COLO668 (cell line): ENCODE measurements at regions not wholly inside any gene's neighbourhood (a gene's known extent, or its start where the extent isn't known, plus 50 kb on each side); places are given as distances from the start of the nearest gene placed in this dataset.

Source experiments
- DNase-seq: peaks from one replicate; lab custom pipeline; 2025; ENCODE audit not compliant: unreplicated experiment; lab: John Stamatoyannopoulos, UW

DNA sequence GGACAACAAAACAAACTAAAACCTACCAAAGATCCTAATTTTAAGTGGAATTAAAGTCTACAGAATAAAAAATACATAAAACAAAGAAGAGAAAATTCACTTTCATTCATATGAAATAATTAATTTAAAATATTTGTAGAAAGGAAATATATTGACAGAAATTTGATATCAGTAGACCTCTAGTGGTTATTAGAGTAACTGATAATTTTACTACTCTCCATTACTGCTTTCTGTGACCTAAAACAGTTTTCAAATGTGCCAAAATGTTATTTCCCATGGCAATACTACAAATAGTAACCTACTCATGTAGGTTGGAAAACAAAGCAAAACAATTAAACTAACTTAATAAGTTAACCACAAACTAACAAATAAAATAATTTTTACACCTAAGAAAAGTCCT is 147.1 kb downstream of the NOL4 start:
- DNase-seq, result no peak

DNA sequence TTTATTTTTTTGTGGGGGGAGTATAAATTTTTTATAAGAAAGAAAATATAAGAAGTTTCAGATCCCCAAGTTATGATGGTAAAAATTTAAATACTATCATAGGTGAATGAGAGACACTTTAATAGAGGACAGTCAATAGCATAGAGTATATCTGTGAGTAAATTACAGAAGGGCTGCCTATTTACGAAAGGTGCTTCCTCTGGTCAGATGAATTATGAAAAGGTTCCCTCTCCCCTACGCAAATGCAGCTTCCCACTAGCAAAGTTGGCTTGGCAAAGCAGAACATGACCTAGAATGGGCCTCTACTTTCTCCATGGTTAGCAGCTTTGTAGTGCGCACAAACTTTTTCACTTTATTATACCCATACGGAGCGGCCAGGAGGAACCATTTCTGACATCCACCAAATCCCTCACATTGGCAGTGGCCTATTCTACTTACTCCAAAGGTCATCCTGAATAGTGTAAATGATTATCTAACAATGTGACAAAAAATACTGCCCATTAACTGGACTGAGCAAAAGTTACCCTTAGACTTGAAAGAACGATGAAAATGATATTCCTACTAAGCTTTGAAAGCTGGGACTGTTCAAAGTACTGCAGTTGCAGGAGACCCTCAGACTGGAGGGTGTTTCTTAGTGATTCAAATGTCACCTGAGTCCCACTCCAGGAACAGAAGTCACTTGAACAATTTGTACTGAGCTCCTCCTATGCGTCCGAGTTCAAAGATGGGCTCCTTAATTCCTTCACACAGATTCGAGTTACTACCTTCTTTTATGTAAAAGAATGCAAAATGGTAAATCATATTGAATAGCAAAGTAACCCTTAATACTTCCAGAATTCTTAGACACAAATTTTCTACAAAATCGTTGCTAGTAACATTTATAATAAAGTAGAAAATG is 148.5 kb downstream of the NOL4 start:
- no peak for DNase-seq

DNA sequence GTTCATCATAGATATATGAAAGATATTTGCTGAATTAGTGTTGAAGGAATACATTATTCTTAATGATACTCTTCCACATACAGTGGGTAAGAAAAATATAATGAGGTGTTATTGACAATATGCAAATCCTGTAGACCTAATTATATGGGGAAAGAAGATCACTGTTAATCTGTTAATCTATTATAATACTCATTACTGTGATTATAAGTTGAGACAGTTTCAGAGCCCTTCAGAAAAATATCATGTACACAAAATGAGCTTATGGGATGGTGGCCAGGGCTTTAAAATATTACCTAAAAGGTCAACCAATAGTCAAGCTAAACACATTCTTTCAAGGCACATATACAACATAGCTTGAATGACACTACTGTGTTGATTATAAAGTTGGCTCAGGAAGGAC is 163.5 kb downstream of the NOL4 start:
- no peak for DNase-seq

DNA sequence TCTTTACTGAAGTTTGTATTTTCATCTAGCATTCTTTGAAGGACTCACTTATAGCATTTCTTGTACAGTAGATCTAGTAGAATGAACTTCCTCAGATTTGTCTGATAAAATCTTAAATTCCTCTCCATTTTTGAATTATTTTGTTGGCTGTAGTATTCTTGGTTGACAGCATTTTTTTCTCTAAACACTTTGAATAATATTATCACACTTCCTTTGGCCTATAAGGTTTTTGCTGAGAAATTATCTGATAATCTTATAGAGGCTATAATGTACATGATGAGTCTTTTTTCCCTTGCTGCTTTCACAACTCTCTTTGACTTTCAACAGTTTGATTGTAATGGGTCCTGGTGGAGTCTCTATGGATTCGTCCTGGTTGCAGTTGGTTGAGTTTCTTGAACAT is 169.5 kb downstream of the NOL4 start:
- no peak for DNase-seq

DNA sequence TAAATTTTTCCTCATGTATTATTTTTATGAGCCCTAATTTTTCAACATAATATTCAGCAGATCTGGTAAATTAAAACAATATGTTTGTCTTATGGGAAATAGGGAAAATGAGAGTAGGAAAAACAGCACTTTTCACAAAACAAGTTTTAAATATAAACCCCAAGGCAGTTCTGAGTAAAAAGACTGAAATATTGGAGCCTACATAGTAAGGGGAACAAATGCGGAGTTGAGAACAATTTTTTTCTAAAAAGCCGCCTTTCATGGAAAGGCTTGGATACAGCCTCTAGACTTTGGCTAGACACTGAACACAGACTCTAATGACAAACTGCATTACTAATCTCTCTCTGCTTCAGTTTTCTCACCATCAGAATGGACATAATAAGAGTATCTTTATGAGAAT is 174.1 kb downstream of the NOL4 start:
- DNase-seq, result no peak

DNA sequence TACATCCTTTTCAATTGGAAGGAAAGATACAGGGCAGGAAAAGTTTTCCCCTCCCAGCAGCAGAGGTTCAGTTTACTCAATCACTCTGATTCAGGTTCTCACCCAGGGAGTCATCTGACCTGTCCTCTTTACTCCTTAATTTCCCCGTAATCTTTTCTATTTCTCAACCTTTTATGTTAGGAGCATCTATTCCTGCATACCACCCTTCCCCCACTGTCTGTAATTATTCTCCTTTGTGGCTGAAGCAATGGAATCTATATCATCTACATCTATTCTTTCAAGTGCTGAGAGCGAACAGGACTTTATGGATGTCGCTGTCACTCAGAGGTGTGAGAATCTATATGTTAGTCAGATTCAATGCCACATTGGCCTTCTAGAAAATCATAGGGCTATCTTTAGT is 175.2 kb downstream of the NOL4 start:
- no peak for DNase-seq

DNA sequence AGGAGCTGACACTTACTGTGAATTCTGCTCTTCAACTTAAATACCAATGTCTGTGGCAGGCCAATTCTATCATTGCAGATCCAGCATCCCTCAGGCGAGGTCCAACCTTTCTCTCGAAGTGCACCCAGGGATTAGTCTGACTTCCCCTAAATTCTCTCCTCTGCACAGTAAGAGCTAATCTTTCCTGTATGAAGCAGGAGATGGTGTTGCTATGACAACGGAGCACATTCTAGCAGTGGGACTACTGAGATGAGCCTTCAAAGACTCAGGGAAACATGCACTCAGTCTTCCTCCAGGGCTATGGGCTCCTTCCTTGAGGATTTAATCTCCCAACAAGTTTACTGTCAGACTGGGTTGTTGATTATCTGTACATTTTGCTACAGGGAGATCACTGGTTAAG is 176.3 kb downstream of the NOL4 start:
- no peak for DNase-seq

DNA sequence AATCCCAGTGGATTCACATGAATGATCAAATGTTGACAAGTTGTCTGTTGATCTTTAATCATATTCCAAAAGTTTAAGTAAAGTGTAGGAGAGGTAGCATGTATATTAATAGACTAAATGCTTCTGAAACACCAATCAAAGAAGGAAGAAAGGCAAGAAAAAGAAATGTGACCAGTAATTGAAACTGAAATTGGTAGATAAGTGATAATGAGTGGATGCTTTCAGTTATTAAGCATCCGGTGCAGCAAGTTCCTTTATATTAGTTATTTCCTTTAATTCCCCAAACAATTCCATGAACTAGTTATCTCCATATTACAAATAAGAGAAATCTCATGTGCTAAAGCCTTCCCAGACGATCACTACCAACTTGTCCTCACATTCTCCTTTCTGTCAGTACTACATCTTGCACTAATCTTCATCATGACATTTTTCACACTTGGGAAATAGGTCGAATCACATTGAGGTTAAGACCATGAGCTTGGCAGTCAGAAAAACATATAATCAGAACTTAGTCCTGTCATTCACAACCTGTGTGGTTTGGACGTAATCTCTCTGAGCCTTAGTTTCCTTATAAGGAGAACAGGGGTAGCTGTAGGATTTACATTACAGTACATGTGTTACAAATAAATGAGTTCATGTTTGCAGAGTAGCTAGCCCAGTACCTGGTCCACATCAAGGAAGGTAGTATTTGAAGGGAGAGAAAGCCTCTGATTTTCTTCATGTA is 182.1 kb downstream of the NOL4 start:
- no peak for DNase-seq

DNA sequence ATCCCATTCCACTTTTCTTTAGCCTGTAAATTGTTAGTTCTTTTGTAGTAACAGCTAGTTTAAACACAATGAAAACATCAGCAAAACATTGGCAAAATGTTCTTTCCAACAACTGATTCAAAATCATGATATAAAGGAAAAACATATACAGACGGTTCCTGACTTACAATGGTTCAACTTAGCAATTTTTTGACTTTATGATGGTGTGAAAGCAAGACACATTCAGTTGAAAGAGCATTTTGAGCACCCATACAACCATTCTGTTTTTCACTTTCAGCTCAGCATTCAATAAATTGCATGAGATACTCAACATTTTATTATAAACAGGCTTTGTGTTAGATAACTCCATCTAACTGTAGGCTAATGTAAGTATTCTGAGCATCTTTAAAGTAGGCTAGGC is 185.1 kb downstream of the NOL4 start:
- no peak for DNase-seq

DNA sequence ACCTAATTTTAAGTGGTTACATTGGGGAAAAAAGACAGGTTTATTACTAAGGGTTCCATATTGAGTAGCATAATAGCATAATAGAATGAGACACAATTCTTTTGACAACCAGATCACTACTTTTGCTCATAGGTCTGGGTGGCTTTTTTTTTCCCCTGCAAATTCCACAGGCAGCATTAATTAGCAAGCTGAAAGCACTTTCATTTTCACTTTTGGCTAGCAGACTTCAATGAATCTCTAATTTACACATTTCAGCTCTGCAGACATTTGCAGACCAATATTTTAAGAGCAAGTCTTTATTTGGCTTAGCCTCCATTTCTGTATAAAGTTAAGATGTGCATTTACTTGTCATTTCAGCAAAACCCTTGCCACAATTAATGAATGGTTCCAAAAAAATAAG is 185.5 kb downstream of the NOL4 start:
- DNase-seq, result no peak

DNA sequence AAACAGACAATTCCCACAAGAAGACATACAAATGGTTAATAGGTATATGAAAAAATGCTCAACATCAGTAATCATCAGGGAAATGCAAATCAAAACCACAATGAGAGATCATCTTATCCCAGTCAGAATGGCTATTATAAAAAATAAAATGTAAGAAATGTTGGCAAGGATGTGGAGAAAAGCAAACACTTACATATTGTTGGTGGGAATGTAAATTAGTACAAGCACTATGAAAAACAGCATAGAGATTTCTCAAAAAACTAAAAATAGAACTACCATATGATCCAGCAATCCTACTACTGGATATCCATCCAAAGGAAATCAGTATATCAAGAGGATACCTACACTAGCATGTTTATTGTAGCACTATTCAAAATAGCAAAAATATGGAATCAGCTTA is 186.6 kb downstream of the NOL4 start:
- DNase-seq, result no peak

DNA sequence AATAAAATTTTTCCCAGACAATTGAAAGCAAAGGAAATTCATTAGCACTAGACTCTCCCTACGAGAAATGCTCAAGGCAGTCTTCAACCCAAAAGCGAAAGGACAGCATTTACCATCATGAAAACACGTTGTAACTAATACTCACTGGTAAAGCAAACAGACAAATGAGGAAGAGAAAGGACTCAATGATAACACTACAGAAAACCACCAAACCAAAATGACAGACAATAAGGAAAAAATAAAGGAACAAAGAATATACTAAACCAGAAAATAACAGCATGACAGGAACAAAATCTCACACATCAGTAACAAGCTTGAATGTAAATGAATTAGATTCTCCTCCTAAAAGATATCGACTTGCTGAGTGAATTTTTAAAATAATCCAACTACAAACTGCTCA is 190.7 kb downstream of the NOL4 start:
- DNase-seq, result no peak

DNA sequence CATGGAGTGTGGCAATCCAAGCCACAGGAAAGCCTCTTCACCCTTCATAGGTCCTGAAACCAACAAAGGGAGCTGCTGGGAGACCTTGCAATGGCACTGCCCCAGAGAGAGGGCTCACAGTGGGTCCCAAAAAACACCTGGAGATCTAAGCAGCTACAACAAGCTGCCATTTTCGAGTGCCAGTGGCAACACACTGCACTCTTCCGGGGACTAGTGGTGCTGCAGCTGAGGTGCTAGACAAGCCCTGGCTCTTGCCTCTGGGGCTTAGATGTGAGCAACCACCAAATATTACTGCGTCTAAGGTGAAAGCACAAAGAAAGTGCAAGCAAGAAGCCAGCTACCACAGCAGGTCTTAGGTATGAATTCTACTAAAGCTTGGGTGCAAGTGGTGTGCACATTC is 192.9 kb downstream of the NOL4 start:
- no peak for DNase-seq

DNA sequence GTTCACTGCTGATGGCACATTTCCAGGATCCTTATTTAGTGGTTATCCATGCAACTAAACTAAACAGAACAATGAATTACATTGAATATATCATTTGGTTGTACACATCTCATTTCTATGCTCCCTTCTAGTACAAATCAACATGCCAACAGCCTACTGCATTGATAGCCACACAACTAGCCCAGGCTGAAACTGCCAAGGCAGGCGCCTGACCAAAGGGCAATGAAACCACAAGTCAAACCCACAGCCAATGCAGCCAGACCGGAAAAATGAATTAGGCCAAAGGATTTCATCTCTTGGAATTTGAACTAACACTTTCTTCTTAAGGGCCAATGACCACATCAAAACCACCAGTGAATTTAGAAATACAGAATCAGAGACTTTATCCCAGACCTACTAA is 196.4 kb downstream of the NOL4 start:
- DNase-seq, result no peak

DNA sequence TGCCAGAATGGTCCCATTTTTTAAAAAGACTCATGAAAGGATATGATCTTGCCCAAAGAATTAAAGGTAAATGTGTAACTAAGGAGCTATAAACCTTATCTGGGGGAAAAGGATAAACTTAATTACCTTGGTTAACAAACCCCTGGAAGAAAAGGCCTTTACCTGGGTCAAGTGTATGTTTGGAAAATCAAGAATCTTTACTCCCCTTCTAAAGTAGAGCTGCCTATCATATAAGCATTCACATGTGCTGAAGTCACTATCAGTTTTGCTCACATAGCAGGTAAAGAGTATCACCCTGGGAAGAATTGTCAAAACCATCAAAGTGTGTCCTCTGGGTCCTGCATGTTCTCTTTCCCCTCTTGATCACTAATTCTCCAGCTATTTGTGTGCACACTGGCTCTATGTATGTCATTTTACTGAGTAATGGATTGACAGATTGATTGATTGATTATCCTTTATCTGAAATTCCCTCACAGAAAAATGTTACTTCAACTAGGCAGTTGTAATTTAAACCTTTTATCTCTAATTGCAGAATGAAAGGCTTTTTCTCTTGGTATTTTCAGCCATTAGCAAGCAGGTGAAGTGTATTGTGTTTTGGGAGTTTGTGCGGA is 199.4 kb downstream of the NOL4 start:
- no peak for DNase-seq

DNA sequence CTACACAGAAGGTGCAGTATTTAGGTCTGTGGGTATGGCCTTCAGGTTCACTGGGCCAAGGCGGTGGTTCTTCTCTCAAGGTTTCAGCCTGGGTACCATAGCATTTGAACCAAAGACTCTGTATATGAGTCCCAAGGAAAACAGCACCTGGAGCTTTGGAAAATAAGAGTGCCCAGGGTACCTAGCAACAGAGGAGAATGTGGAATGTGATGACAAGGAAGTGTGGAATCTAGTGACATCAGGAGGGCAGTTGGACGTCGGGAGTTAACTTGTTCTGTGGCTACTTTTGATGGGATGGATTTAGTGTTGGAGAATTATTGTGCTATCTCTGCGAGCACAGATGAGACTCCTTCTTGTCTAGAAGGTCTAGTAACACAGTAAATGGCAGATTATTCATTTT is 201.2 kb downstream of the NOL4 start:
- no peak for DNase-seq

DNA sequence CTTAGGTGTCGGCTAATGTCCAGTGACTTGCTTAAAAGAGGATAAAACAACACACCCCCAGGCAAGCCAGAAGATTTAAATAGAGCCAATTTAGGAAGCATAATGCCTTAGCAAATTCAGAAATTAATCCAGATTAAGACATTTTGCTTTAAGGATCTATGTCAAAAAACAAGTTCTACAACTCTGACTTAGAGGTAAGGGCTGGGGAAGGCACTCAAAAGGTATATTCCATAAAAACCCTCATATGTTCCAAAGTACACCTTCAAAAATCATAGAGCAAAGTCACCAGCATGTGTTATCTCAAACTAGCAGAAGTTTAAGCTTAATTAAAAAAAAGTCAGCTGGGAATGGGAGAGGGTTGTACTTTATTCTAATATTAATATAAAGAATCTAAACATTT is 206.4 kb downstream of the NOL4 start:
- no peak for DNase-seq

DNA sequence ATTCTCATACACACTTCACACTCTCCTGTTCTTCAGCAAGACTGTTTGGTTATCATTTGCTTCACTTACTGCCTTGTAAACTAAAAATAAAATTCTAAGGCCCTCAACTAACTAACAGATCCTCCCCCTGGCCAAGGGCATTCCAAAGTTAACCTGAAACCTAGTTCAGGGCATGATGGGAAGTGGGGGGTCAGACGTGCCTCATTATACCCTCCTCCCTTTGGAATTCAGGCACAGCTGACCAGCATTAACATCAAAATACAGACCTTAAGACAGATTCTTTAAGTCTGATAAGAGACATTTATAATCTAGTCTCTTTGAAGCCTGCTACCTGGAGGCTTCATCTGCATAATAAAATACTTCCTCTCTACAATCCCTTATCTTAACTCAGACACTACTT is 221.0 kb downstream of the NOL4 start:
- no peak for DNase-seq

DNA sequence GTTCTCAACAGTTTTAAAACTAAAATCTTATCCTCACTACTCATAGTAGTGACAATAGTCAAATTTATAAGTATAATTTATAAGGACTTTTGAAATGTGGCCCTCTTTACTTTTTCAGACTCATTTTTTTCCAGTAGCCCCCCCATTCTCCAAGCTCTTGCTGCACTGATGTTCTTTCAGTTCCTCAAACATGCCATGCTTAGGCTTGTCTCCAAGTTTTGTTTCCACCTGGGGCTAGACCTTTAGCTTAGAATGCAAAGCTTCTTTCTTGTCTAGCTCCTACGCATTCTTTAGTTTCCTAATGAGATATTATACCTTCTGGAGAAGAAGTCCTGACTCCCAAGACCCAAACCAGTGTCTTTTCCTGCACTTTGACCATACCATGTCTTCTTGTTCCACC is 222.6 kb downstream of the NOL4 start:
- no peak for DNase-seq

DNA sequence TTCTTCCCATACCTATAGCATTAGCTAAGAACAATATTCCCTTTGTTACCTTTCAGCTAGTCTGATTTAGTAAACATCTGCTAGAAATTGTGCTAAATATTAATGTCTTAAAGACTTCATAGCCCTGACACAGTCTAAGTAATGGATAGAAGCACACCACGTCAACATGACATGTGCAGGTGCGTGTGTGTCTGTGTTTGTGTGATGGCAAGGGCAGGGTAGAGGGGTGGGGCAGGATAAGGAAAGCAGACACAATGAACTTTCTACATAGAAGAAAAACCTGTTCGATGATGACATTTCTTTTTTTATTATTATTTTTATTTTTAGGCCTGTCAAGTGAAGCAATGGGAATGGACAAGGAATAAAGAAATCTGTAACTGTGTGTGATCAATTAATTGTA is 223.3 kb downstream of the NOL4 start:
- no peak for DNase-seq

DNA sequence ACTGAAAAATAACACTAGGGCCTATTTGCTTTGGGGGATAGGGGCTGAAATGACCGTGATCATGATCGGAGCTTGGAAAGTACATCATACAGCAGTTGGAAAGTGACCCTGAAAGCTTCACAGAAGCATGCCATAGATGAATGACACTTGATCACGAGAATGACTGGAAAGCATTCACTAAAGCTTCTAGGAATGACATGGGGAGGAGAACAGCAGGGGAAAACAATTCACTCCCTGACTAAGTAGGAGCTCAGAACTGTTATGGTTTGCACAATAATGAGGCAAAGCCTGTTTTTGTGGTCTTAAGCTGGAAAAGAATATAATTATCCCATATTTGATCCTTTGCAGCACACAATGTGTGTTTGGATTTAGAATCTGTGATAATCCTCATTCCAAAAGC is 237.5 kb downstream of the NOL4 start:
- DNase-seq, result no peak

DNA sequence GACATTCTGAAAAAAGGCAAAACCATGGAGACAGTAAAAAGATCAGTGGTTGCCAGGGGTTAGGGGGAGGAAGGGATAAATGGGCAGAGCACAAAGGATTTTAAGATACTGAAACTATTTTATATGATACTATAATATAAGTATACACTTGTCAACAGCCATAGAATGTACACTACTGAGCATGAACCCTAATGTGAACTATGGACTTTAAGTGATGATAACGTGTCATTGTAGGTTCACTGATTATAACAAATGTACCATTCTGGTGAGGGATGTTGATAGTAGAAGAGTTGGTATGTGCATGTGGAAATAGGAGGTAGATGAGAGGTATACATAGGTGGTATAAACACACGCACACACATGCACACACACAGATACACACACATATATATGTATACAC is 241.6 kb downstream of the NOL4 start:
- no peak for DNase-seq
